Bronchial epithelial cell (primary cell): ENCODE measurements at regions not wholly inside any gene's neighbourhood (a gene's known extent, or its start where the extent isn't known, plus 50 kb on each side); places are given as distances from the start of the nearest gene placed in this dataset.

ENCODE experiments used
- DNase-seq: peaks from one replicate; pipeline ENCODE4 v3.0.0-alpha.2; 2010; ENCODE audit warnings: low read depth
- FAIRE-seq: peaks from 2 replicates; lab custom pipeline; 2011; peaks lifted over from hg19 to GRCh38; lab: Jason Lieb, UNC
- H3K27me3 ChIP-seq: 2 replicates; pipeline ENCODE4 v1.5.1; 2011; ENCODE audit warnings: low read length; ENCODE audit not compliant: control insufficient read depth, insufficient read depth
- H3K36me3 ChIP-seq: 2 replicates; pipeline ENCODE4 v1.5.1; 2011; ENCODE audit warnings: low read length; ENCODE audit not compliant: control insufficient read depth, insufficient read depth
- H3K4me3 ChIP-seq: 2 replicates; pipeline ENCODE4 v1.5.1; 2011; ENCODE audit warnings: mild to moderate bottlenecking, low read depth, low read length, control low read depth
- CTCF ChIP-seq: IDR thresholded peaks from 2 replicates; pipeline ENCODE4 v1.5.1; 2011; ENCODE audit warnings: mild to moderate bottlenecking, moderate library complexity, low read length, control low read depth, inconsistent platforms; ENCODE audit not compliant: insufficient read depth, severe bottlenecking

- Histone ChIP-seq H3K27me3 (no peaks in the 10 kb centered on the region), H3K36me3 (no peaks in the 10 kb centered on the region), H3K4me3 (no peak overlapping the region)
- FAIRE-seq, result no peak
- TF ChIP-seq CTCF, result no peak
- DNase-seq, result no peak
Measured at GRCh38 chr6:44004136-44004535, 123.1 kb downstream of the MRPL14 start.

- no peak for DNase-seq
- no peak for FAIRE-seq
- no peak overlapping the region for H3K4me3 ChIP-seq
- H3K36me3 ChIP-seq, result no peaks in the 10 kb centered on the region
- no peak for TF ChIP-seq CTCF
- H3K27me3 ChIP-seq, result no peaks in the 10 kb centered on the region
Measured at GRCh38 chr6:44003345-44004061, 123.7 kb downstream of the MRPL14 start.

GRCh38 chr6:44002593-44003344 lies 124.5 kb downstream of the MRPL14 start:
- H3K4me3 ChIP-seq, result peak overlapping the region; percentile 28
- peak; percentile 47 for DNase-seq
- no peaks in the 10 kb centered on the region for H3K36me3 ChIP-seq
- no peak for FAIRE-seq
- peak; percentile 28 for TF ChIP-seq CTCF
- H3K27me3 ChIP-seq, result no peaks in the 10 kb centered on the region

- Histone ChIP-seq H3K4me3 (peak overlapping the region; percentile 28), H3K27me3 (no peaks in the 10 kb centered on the region), H3K36me3 (no peaks in the 10 kb centered on the region)
- FAIRE-seq, result no peak
- TF ChIP-seq CTCF, result no peak
- no peak for DNase-seq
Measured at GRCh38 chr6:44002067-44002592, 125.1 kb downstream of the MRPL14 start.

GRCh38 chr6:44001318-44002066 lies 125.8 kb downstream of the MRPL14 start:
- Histone ChIP-seq H3K27me3 (no peaks in the 10 kb centered on the region), H3K4me3 (peak overlapping the region; percentile 28), H3K36me3 (no peaks in the 10 kb centered on the region)
- peak; percentile 35 for TF ChIP-seq CTCF
- DNase-seq, result no peak
- no peak for FAIRE-seq
